C4-2B (cell line): ENCODE measurements at regions not wholly inside any gene's neighbourhood (a gene's known extent, or its start where the extent isn't known, plus 50 kb on each side); places are given as distances from the start of the nearest gene placed in this dataset.

Experiments
- H3K27ac ChIP-seq: fragments of 450-650 bp; 2 replicates; pipeline ENCODE4 v1.5.1; 2017
- CTCF ChIP-seq: fragments of 450-650 bp; conservative IDR thresholded peaks from 2 replicates; pipeline ENCODE4 v1.5.1; 2017; ENCODE audit warnings: mild to moderate bottlenecking
- ZFX ChIP-seq: fragments of 450-650 bp; IDR thresholded peaks from 2 replicates; pipeline ENCODE4 v1.6.1; 2017

DNA sequence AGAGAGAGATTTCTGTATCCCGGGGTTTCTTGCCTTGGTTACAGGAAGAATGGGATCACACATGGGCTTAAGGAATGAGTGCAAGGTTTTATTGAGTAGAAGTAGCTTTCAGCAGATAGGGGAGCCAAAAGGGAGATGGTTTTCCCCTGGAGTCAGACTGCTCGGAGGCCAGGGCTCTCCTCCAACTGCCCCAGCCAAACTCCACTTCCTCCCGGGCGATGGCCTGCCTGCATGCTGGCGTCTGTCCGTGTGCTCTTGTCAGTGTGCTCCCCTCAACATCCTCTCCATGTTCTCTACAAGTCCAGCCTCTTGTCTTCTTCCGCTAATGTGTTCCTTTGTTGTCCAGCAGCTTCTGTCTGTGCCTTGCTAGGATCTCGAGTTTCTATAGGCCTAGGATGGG lies 421.3 kb upstream of the ADGRL2 start:
- TF ChIP-seq CTCF (no peak), ZFX (no peak)
- H3K27ac ChIP-seq, result no peak overlapping the region

- H3K27ac ChIP-seq, result no peak overlapping the region
- peak; percentile 27 for TF ChIP-seq CTCF
- no peak for TF ChIP-seq ZFX
Measured at GRCh38 chr1:81377406-81377805, 423.3 kb upstream of the ADGRL2 start.

DNA sequence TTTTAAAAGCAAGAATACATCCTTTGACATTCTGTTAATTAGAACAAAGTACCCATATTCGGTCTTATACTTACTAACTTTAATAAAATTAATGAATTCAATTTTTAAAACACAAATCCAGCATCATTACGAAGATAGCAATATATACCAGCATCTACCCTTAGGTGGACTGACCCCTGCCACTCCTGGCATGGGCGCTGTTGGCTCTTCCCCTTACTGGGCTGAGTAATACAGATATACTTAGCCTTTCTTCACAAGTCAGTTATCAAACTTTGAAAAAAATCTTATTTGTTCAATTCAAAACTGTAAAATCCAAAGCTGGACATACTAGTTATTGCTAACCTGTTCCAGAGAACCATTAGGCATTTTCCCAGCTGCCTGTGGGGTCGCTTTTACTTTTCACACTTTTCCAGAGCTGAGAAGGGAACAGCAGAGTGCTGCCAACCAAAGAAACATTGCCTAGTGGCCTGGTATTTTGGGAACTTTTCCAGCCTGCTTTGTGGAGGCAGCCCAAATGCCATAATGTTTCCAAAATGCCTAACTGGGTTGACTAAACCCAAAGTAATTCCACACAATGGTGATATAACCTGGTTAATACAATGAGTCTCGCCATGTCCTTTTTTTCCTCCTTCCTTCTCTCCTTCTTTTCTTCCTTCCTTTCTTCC lies 424.7 kb upstream of the ADGRL2 start:
- TF ChIP-seq CTCF (no peak), ZFX (no peak)
- no peak overlapping the region for H3K27ac ChIP-seq

GRCh38 chr1:81374481-81374880 lies 426.3 kb upstream of the ADGRL2 start:
- TF ChIP-seq CTCF (no peak), ZFX (no peak)
- H3K27ac ChIP-seq, result no peak overlapping the region

DNA sequence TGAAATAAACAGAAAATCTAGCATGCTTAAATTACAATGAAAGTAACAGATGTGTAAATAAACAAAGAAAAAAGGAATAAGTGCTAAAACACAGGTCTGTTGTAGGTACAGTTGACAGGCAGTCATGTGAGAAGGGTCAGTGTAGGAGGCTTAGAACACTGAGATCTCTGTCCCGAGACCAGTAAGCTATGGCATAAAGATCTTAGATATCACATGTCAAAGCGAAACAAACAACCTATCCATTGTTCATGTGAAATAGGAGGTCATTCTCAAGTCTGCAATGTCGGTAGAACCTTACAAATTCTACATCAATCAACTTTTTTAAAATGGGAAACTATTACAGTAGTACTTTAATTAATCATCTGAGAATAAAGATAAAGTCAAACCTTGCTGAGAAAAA lies 428.9 kb upstream of the ADGRL2 start:
- H3K27ac ChIP-seq, result no peak overlapping the region
- TF ChIP-seq CTCF (no peak), ZFX (no peak)

- H3K27ac ChIP-seq, result no peak overlapping the region
- TF ChIP-seq CTCF, result no peak
- no peak for TF ChIP-seq ZFX
Measured at GRCh38 chr1:81369833-81370232, 430.9 kb upstream of the ADGRL2 start.

- TF ChIP-seq ZFX (no peak), CTCF (no peak)
- no peak overlapping the region for H3K27ac ChIP-seq
Measured at GRCh38 chr1:81366173-81366572, 434.6 kb upstream of the ADGRL2 start.
